ENCODE measurements at regions not wholly inside any gene's neighbourhood (a gene's known extent, or its start where the extent isn't known, plus 50 kb on each side); places are given as distances from the start of the nearest gene placed in this dataset.
"Not testable (repeated sequence)": the region's sequence is repeated elsewhere in the genome, so short reads cannot be mapped to it uniquely, and the experiment has no call there.

- H3K4me3 ChIP-seq (ENCODE audit: low read depth, low read length): no peak overlapping the region
- H3K27ac ChIP-seq: no peak overlapping the region
- no peaks in the 10 kb centered on the region for H3K36me3 ChIP-seq (replicated peaks)
- no peak for TF ChIP-seq CTCF (IDR thresholded peaks at IDR 0.05; ENCODE audit: low read depth, low read length, missing control alignments)
- no peak for DNase-seq
- in situ Hi-C loops (cut with HindIII; ENCODE audit: low pct_ligation_motif_present, low sequenced_read_pairs): no loop called here
- H3K27me3 ChIP-seq (replicated peaks): no peaks in the 10 kb centered on the region
These were observed 803.5 kb downstream of the FLRT2 start for GRCh38 chr14:86333493-86333892.

- Histone ChIP-seq H3K36me3 (replicated peaks) (no peaks in the 10 kb centered on the region), H3K27ac (no peak overlapping the region), H3K4me3 (ENCODE audit: low read depth, low read length) (no peak overlapping the region), H3K27me3 (replicated peaks) (no peaks in the 10 kb centered on the region)
- in situ Hi-C loops (cut with HindIII; ENCODE audit: low pct_ligation_motif_present, low sequenced_read_pairs): no loop called here
- TF ChIP-seq CTCF (IDR thresholded peaks at IDR 0.05; ENCODE audit: low read depth, low read length, missing control alignments): no peak
- DNase-seq: no peak
These were observed 801.4 kb downstream of the FLRT2 start for GRCh38 chr14:86331341-86331740.

GRCh38 chr14:86321151-86321550, 791.2 kb downstream of the FLRT2 start:
- Histone ChIP-seq H3K4me3 (ENCODE audit: low read depth, low read length) (no peak overlapping the region), H3K36me3 (replicated peaks) (no peaks in the 10 kb centered on the region), H3K27me3 (replicated peaks) (no peaks in the 10 kb centered on the region), H3K27ac (no peak overlapping the region)
- in situ Hi-C loops (cut with HindIII; ENCODE audit: low pct_ligation_motif_present, low sequenced_read_pairs): no loop called here
- no peak for DNase-seq
- TF ChIP-seq CTCF (IDR thresholded peaks at IDR 0.05; ENCODE audit: low read depth, low read length, missing control alignments): no peak

- H3K4me3 ChIP-seq (ENCODE audit: low read depth, low read length); H3K36me3 ChIP-seq (replicated peaks); H3K27ac ChIP-seq; in situ Hi-C loops (cut with HindIII; ENCODE audit: low pct_ligation_motif_present, low sequenced_read_pairs); DNase-seq; H3K27me3 ChIP-seq (replicated peaks): not testable (repeated sequence)
These were observed 782.3 kb downstream of the FLRT2 start for GRCh38 chr14:86312154-86312665.

GRCh38 chr14:86311151-86311550, 781.2 kb downstream of the FLRT2 start:
- Histone ChIP-seq H3K27ac (no peak overlapping the region), H3K36me3 (replicated peaks) (no peaks in the 10 kb centered on the region), H3K4me3 (ENCODE audit: low read depth, low read length) (no peak overlapping the region), H3K27me3 (replicated peaks) (no peaks in the 10 kb centered on the region)
- no peak for TF ChIP-seq CTCF (IDR thresholded peaks at IDR 0.05; ENCODE audit: low read depth, low read length, missing control alignments)
- DNase-seq: no peak
- in situ Hi-C loops (cut with HindIII; ENCODE audit: low pct_ligation_motif_present, low sequenced_read_pairs): no loop called here

- H3K27ac ChIP-seq: no peak overlapping the region
- in situ Hi-C loops (cut with HindIII; ENCODE audit: low pct_ligation_motif_present, low sequenced_read_pairs): no loop called here
- no peaks in the 10 kb centered on the region for H3K27me3 ChIP-seq (replicated peaks)
- no peak overlapping the region for H3K4me3 ChIP-seq (ENCODE audit: low read depth, low read length)
- no peaks in the 10 kb centered on the region for H3K36me3 ChIP-seq (replicated peaks)
- TF ChIP-seq CTCF (IDR thresholded peaks at IDR 0.05; ENCODE audit: low read depth, low read length, missing control alignments): no peak
- no peak for DNase-seq
These were observed 780.7 kb downstream of the FLRT2 start for GRCh38 chr14:86310611-86311010.
